ENCODE measurements at regions not wholly inside any gene's neighbourhood (a gene's known extent, or its start where the extent isn't known, plus 50 kb on each side); places are given as distances from the start of the nearest gene placed in this dataset.
"Not testable (repeated sequence)": the region's sequence is repeated elsewhere in the genome, so short reads cannot be mapped to it uniquely, and the experiment has no call there.

DNA sequence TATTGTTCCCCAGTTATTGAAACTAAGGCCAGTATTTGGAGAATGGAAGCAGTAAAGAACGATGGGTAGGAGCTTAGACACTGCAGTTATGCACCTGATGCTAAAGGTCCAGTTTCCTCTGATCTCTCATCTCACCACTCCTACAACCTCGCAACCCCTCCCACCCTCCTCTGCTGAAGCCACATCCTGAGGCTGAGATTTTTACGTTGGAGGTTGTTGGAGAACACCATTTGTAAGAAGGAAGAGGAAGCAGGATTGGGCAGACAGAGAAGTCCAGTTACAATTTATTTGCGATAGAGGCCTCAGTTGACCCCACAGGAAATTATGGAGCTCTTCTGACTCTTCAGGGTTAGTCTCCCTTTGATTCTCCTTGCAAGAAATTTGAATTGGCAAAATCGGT lies 54.3 kb upstream of the NDUFV2 start:
- Histone ChIP-seq H4K20me1 (ENCODE audit: insufficient read depth, poor library complexity, severe bottlenecking) (no peaks in the 10 kb centered on the region), H3K4me1 (ENCODE audit: insufficient read depth) (no peaks in the 10 kb centered on the region), H2AFZ (no peak overlapping the region), H3K4me2 (no peak overlapping the region), H3K9me3 (ENCODE audit: low read depth) (no peaks in the 10 kb centered on the region), H3K4me3 (no peak overlapping the region), H3K79me2 (no peaks in the 10 kb centered on the region), H3K27ac (no peak overlapping the region), H3K9me2 (replicated peaks; ENCODE audit: insufficient read depth) (no peaks in the 10 kb centered on the region), H3K36me3 (replicated peaks; ENCODE audit: insufficient read depth, low read depth) (no peaks in the 10 kb centered on the region), H3K27me3 (no peaks in the 10 kb centered on the region)
- DNase-seq (ENCODE audit: low spot score): no peak
- TF ChIP-seq EZH2 (IDR thresholded peaks at IDR 0.05; ENCODE audit: borderline replicate concordance) (no peak), EZH2phosphoT487 (IDR thresholded peaks at IDR 0.05; ENCODE audit: low read depth, severe bottlenecking, unreplicated experiment) (no peak)
- TF ChIP-seq, protein P1, sequence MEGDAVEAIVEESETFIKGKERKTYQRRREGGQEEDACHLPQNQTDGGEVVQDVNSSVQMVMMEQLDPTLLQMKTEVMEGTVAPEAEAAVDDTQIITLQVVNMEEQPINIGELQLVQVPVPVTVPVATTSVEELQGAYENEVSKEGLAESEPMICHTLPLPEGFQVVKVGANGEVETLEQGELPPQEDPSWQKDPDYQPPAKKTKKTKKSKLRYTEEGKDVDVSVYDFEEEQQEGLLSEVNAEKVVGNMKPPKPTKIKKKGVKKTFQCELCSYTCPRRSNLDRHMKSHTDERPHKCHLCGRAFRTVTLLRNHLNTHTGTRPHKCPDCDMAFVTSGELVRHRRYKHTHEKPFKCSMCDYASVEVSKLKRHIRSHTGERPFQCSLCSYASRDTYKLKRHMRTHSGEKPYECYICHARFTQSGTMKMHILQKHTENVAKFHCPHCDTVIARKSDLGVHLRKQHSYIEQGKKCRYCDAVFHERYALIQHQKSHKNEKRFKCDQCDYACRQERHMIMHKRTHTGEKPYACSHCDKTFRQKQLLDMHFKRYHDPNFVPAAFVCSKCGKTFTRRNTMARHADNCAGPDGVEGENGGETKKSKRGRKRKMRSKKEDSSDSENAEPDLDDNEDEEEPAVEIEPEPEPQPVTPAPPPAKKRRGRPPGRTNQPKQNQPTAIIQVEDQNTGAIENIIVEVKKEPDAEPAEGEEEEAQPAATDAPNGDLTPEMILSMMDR (IDR thresholded peaks at IDR 0.05; ENCODE audit: poor library complexity): no peak
- 90% methylated on average over 5 of the region's 5 CpGs for WGBS (ENCODE audit: low lambda C conversion rate, missing lambda C conversion rate)

GRCh38 chr18:9048808-9049494 lies 53.5 kb upstream of the NDUFV2 start:
- Histone ChIP-seq H3K27me3 (no peaks in the 10 kb centered on the region), H4K20me1 (ENCODE audit: insufficient read depth, poor library complexity, severe bottlenecking) (no peaks in the 10 kb centered on the region), H2AFZ (no peak overlapping the region), H3K4me1 (ENCODE audit: insufficient read depth) (no peaks in the 10 kb centered on the region), H3K9me3 (ENCODE audit: low read depth) (no peaks in the 10 kb centered on the region), H3K9me2 (replicated peaks; ENCODE audit: insufficient read depth) (no peaks in the 10 kb centered on the region), H3K36me3 (replicated peaks; ENCODE audit: insufficient read depth, low read depth) (no peaks in the 10 kb centered on the region), H3K27ac (peak overlapping the region; percentile 42), H3K4me2 (no peak overlapping the region), H3K4me3 (no peak overlapping the region), H3K79me2 (no peaks in the 10 kb centered on the region)
- 72% methylated on average over 3 of the region's 3 CpGs for WGBS (ENCODE audit: low lambda C conversion rate, missing lambda C conversion rate)
- no peak for TF ChIP-seq EZH2phosphoT487 (IDR thresholded peaks at IDR 0.05; ENCODE audit: low read depth, severe bottlenecking, unreplicated experiment)
- TF ChIP-seq, protein P1 (IDR thresholded peaks at IDR 0.05; ENCODE audit: poor library complexity): no peak
- TF ChIP-seq EZH2 (IDR thresholded peaks at IDR 0.05; ENCODE audit: borderline replicate concordance): no peak
- no peak for DNase-seq (ENCODE audit: low spot score)

DNA sequence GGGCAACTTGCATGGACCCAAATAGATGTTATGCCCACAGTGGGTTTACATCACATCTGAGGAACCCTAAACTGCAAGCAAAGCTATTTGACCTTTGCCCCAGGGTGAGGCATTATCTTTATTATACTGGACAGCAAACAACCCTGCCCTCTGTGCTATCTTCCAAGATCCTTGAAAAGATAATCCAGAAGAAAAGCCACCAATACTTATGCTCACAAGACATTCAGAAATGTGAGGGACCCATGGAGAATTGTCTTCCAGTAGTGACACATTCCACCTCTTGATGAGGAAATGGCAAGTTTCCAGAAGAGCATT lies 53.0 kb upstream of the NDUFV2 start:
- Histone ChIP-seq H3K4me3 (no peak overlapping the region), H3K4me1 (ENCODE audit: insufficient read depth) (no peaks in the 10 kb centered on the region), H3K79me2 (no peaks in the 10 kb centered on the region), H3K36me3 (replicated peaks; ENCODE audit: insufficient read depth, low read depth) (no peaks in the 10 kb centered on the region), H3K27me3 (no peaks in the 10 kb centered on the region), H2AFZ (no peak overlapping the region), H3K4me2 (no peak overlapping the region), H4K20me1 (ENCODE audit: insufficient read depth, poor library complexity, severe bottlenecking) (no peaks in the 10 kb centered on the region), H3K9me2 (replicated peaks; ENCODE audit: insufficient read depth) (no peaks in the 10 kb centered on the region), H3K9me3 (ENCODE audit: low read depth) (no peaks in the 10 kb centered on the region), H3K27ac (no peak overlapping the region)
- no peak for DNase-seq (ENCODE audit: low spot score)
- TF ChIP-seq, protein P1 (IDR thresholded peaks at IDR 0.05; ENCODE audit: poor library complexity): no peak
- TF ChIP-seq EZH2 (IDR thresholded peaks at IDR 0.05; ENCODE audit: borderline replicate concordance) (no peak), EZH2phosphoT487 (IDR thresholded peaks at IDR 0.05; ENCODE audit: low read depth, severe bottlenecking, unreplicated experiment) (no peak)

DNA sequence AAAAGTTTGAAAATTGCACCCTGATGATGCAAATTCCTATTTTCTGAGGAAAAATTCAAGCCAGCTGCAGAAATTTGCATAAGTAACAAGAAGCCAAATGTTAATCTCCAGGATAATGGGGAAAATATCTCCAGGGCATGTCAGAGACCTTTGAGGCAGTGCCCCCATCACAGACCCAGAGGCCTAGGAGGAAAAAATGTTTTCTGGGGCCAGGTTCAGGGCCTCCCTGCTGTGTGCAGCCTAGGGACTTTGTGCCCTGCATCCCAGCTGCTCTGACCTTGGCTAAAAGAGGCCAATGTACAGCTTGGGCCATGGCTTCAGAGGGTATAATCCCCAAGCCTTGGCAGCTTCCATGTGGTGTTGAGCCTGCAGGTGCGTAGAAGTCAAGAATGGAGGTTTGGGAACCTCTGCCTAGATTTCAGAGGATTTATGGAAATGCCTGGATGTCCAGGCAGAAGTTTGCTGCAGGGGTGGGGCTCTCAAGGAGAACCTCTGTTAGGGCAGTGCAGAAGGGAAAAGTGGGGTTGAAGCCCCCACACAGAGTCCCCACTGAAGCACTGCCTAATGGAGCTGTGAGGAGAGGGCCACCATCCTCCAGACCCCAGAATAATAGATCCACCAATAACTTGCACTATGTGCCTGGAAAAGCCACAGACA lies 51.7 kb upstream of the NDUFV2 start:
- DNase-seq (ENCODE audit: low spot score): not testable (repeated sequence)

More for the DNA sequence above, 51.7 kb upstream of the NDUFV2 start:
- not testable (repeated sequence) for H3K79me2 ChIP-seq; H3K9me3 ChIP-seq (ENCODE audit: low read depth); H4K20me1 ChIP-seq (ENCODE audit: insufficient read depth, poor library complexity, severe bottlenecking); H3K27me3 ChIP-seq; H3K4me3 ChIP-seq; H2AFZ ChIP-seq; H3K27ac ChIP-seq; H3K36me3 ChIP-seq (replicated peaks; ENCODE audit: insufficient read depth, low read depth); H3K4me1 ChIP-seq (ENCODE audit: insufficient read depth); H3K9me2 ChIP-seq (replicated peaks; ENCODE audit: insufficient read depth); H3K4me2 ChIP-seq
- WGBS (ENCODE audit: low lambda C conversion rate, missing lambda C conversion rate): 100% methylated on average over 1 of the region's 1 CpG

Data from hepatocyte (in vitro differentiated cells).